GM12878 (cell line): ENCODE measurements at regions not wholly inside any gene's neighbourhood (a gene's known extent, or its start where the extent isn't known, plus 50 kb on each side); places are given as distances from the start of the nearest gene placed in this dataset.

Experiments
- ATAC-seq: fragments of 200-7000 bp; cut with Tn5 transposase; 3 replicates; pipeline ENCODE4 v1.9.1; 2020; ENCODE audit warnings: mild to moderate bottlenecking, moderate library complexity
- BruUV-seq: library from RNA; stranded (reverse); fragments of 400-500 nt; replicated peaks from 2 replicates; lab custom pipeline; 2021; lab: Mats Ljungman, UMichigan
- CTCF ChIA-PET: fragments of 300-600 bp; sonication (Branson Sonifier 250); formaldehyde crosslinking; extraction: SDS; loops from one replicate; lab custom pipeline; 2021; ENCODE audit warnings: inconsistent platforms; lab: Yijun Ruan, JAX
- POLR2A ChIA-PET: fragments of 350-600 bp; formaldehyde crosslinking; extraction: SDS; loops from one replicate; lab custom pipeline; 2021; ENCODE audit warnings: inconsistent platforms; lab: Charles Lee
- RAD21 ChIA-PET: fragments of 300-600 bp; sonication (Branson Sonifier 250); formaldehyde crosslinking; loops from one replicate; lab custom pipeline; 2023; ENCODE audit warnings: antibody characterized with exemption; ENCODE audit not compliant: unreplicated experiment; lab: Charles Lee
- SMC1A ChIA-PET: fragments of 300-600 bp; sonication (Branson Sonifier 250); formaldehyde crosslinking; loops from one replicate; lab custom pipeline; 2023; ENCODE audit not compliant: unreplicated experiment, uncharacterized antibody; lab: Charles Lee
- DNase-seq: peaks from one replicate; pipeline ENCODE4 v3.0.0-alpha.2; 2011; ENCODE audit warnings: low read depth, low spot score
- FAIRE-seq: peaks from 3 replicates; lab custom pipeline; 2011; peaks lifted over from hg19 to GRCh38; lab: Jason Lieb, UNC
- H2AFZ ChIP-seq: 2 replicates; pipeline ENCODE4 v1.6.0; 2011; ENCODE audit warnings: low read depth, low read length, control low read depth; ENCODE audit not compliant: control insufficient read depth
- H3K27ac ChIP-seq: 2 replicates; pipeline ENCODE4 v1.5.1; 2011; ENCODE audit warnings: control low read depth; ENCODE audit not compliant: control insufficient read depth, insufficient read depth
- H3K27me3 ChIP-seq, 2 experiments: replicated peaks in 1 of 2; 2 replicates each; pipeline versions ENCODE4 v1.6.0 to v1.6.1; 2011; ENCODE audit warnings: low read length in 1 of 2; ENCODE audit not compliant: control insufficient read depth in 2 of 2, insufficient read depth in 2 of 2
- H3K36me3 ChIP-seq, 2 experiments: 2 replicates each; pipeline ENCODE4 v1.5.1; 2011; ENCODE audit warnings: low read length in 1 of 2; ENCODE audit not compliant: control insufficient read depth in 2 of 2, insufficient read depth in 2 of 2
- H3K4me1 ChIP-seq: 2 replicates; pipeline ENCODE4 v1.6.1; 2011; ENCODE audit warnings: mild to moderate bottlenecking, low read length, moderate library complexity, mixed read lengths; ENCODE audit not compliant: control insufficient read depth, insufficient read depth
- H3K4me2 ChIP-seq: 2 replicates; pipeline ENCODE4 v1.6.0; 2011; ENCODE audit warnings: control low read depth; ENCODE audit not compliant: control insufficient read depth, insufficient read depth
- H3K4me3 ChIP-seq: fragments of 200-600 bp; sonication (generic); 2 replicates; pipeline ENCODE4 v1.5.1; 2016
- H3K79me2 ChIP-seq: 2 replicates; pipeline ENCODE4 v1.6.0; 2011; ENCODE audit warnings: low read length; ENCODE audit not compliant: control insufficient read depth, insufficient read depth
- H3K9ac ChIP-seq: 2 replicates; pipeline ENCODE4 v1.8.0; 2011; ENCODE audit warnings: low read length, control low read depth, mixed read lengths; ENCODE audit not compliant: control insufficient read depth, insufficient read depth
- H3K9me3 ChIP-seq: replicated peaks from 3 replicates; pipeline ENCODE4 v1.5.1; 2011; ENCODE audit warnings: mild to moderate bottlenecking, low read length; ENCODE audit not compliant: control insufficient read depth, insufficient read depth
- H4K20me1 ChIP-seq: 2 replicates; pipeline ENCODE4 v1.6.0; 2011; ENCODE audit not compliant: control insufficient read depth, insufficient read depth
- CEBPZ ChIP-seq: fragments of 150-350 bp; IDR thresholded peaks from 2 replicates; pipeline ENCODE4 v1.6.1; 2016; ENCODE audit warnings: low read depth, low read length
- CHD2 ChIP-seq: IDR thresholded peaks from 2 replicates; pipeline ENCODE4 v1.6.1; 2011; ENCODE audit warnings: low read depth, low read length, improper control_type of control experiment, borderline replicate concordance
- KDM1A ChIP-seq: fragments of 200-600 bp; sonication (generic); IDR thresholded peaks from 2 replicates; pipeline ENCODE4 v1.6.1; 2016; ENCODE audit warnings: borderline replicate concordance
- LARP7 ChIP-seq: fragments of 450-650 bp; IDR thresholded peaks from 2 replicates; pipeline ENCODE4 v1.6.1; 2017; ENCODE audit warnings: mild to moderate bottlenecking
- MYC ChIP-seq: IDR thresholded peaks from 2 replicates; pipeline ENCODE4 v1.6.1; 2011; ENCODE audit warnings: mild to moderate bottlenecking, low read length, moderate library complexity, inconsistent platforms; ENCODE audit not compliant: insufficient read depth, insufficient replicate concordance, insufficient read length, severe bottlenecking
- ZNF622 ChIP-seq: fragments of 450-650 bp; IDR thresholded peaks from 2 replicates; pipeline ENCODE4 v1.6.1; 2017; ENCODE audit warnings: mild to moderate bottlenecking, inconsistent platforms
- ZSCAN29 ChIP-seq: fragments of 450-650 bp; IDR thresholded peaks from 2 replicates; pipeline ENCODE4 v1.6.1; 2017; ENCODE audit warnings: mild to moderate bottlenecking, moderate library complexity
- WGBS: methylation state at CpG from one replicate; pipeline ENCODE4 v1.1.6; 2016; ENCODE audit warnings: low lambda C conversion rate; ENCODE audit not compliant: insufficient replicate concordance, insufficient coverage; ENCODE audit errors: missing lambda C conversion rate; 5-methylcytosine and 5-hydroxymethylcytosine counted together
- in situ Hi-C: fragments of 300-500 bp; cut with MboI; formaldehyde crosslinking; loops from 9 replicates; pipeline ENCODE4 v1.14.3; 2018; ENCODE audit warnings: mixed read lengths
- intact Hi-C: fragments of 100-400 bp; cut with micrococcal nuclease; formaldehyde crosslinking; loops from one replicate; pipeline ENCODE4 v1.14.2; 2022; ENCODE audit not compliant: unreplicated experiment
- TF ChIP-seq, protein P1 (sequence below): fragments of 450-650 bp; formaldehyde crosslinking; IDR thresholded peaks from 2 replicates; pipeline ENCODE4 v1.4.0; 2020; ENCODE audit warnings: mild to moderate bottlenecking, moderate library complexity
- TF ChIP-seq, protein P2 (sequence below): fragments of 450-650 bp; IDR thresholded peaks from 2 replicates; pipeline ENCODE4 v1.6.1; 2017; ENCODE audit warnings: antibody characterized with exemption, mild to moderate bottlenecking, moderate library complexity

DNA sequence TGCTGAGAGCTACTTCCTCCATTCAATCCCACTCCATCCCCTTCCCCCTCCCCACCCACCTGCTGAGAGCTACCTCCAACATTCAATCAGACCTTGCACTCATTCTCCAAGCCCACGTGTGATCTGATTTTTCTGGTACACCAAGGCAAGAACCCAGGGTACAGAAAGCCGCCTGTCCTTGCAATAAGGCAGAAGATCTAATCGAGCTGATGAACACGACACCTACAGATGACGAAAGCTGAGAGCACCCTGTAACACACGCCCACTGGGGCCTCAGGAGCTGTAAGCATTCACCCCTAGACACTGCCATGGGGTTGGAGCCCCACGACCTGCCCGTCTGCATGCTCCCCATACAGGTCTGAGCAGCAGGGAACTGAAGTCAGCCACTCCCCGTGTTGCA, 58.3 kb downstream of the TRIML1 start:
- Histone ChIP-seq H3K36me3 (no peaks in the 10 kb centered on the region), H3K9ac (no peak overlapping the region), H3K4me3 (no peak overlapping the region), H3K79me2 (no peaks in the 10 kb centered on the region), H3K27me3 (no peaks in the 10 kb centered on the region), H3K4me1 (no peaks in the 10 kb centered on the region), H4K20me1 (no peaks in the 10 kb centered on the region), H2AFZ (no peak overlapping the region), H3K27ac (no peak overlapping the region), H3K9me3 (no peaks in the 10 kb centered on the region; the same call in 2 of the 3 replicates), H3K4me2 (no peak overlapping the region)
- no peak for DNase-seq
- in situ Hi-C loops (no loop called here), intact Hi-C loops (no loop called here)
- ChIA-PET CTCF (no interaction called here), POLR2A (no interaction called here), SMC1A (no interaction called here), RAD21 (no interaction called here)
- WGBS, result 22% methylated on average over 9 of the region's 9 CpGs
- TF ChIP-seq KDM1A, result no peak
- no peak for TF ChIP-seq MYC
- no peak for TF ChIP-seq CEBPZ
- TF ChIP-seq ZNF622, result no peak
- no peak for TF ChIP-seq CHD2
- TF ChIP-seq, protein P1, sequence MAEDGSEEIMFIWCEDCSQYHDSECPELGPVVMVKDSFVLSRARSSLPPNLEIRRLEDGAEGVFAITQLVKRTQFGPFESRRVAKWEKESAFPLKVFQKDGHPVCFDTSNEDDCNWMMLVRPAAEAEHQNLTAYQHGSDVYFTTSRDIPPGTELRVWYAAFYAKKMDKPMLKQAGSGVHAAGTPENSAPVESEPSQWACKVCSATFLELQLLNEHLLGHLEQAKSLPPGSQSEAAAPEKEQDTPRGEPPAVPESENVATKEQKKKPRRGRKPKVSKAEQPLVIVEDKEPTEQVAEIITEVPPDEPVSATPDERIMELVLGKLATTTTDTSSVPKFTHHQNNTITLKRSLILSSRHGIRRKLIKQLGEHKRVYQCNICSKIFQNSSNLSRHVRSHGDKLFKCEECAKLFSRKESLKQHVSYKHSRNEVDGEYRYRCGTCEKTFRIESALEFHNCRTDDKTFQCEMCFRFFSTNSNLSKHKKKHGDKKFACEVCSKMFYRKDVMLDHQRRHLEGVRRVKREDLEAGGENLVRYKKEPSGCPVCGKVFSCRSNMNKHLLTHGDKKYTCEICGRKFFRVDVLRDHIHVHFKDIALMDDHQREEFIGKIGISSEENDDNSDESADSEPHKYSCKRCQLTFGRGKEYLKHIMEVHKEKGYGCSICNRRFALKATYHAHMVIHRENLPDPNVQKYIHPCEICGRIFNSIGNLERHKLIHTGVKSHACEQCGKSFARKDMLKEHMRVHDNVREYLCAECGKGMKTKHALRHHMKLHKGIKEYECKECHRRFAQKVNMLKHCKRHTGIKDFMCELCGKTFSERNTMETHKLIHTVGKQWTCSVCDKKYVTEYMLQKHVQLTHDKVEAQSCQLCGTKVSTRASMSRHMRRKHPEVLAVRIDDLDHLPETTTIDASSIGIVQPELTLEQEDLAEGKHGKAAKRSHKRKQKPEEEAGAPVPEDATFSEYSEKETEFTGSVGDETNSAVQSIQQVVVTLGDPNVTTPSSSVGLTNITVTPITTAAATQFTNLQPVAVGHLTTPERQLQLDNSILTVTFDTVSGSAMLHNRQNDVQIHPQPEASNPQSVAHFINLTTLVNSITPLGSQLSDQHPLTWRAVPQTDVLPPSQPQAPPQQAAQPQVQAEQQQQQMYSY (CRISPR knock-in tag), result no peak
- TF ChIP-seq LARP7, result no peak
- TF ChIP-seq ZSCAN29, result no peak
- TF ChIP-seq, protein P2, sequence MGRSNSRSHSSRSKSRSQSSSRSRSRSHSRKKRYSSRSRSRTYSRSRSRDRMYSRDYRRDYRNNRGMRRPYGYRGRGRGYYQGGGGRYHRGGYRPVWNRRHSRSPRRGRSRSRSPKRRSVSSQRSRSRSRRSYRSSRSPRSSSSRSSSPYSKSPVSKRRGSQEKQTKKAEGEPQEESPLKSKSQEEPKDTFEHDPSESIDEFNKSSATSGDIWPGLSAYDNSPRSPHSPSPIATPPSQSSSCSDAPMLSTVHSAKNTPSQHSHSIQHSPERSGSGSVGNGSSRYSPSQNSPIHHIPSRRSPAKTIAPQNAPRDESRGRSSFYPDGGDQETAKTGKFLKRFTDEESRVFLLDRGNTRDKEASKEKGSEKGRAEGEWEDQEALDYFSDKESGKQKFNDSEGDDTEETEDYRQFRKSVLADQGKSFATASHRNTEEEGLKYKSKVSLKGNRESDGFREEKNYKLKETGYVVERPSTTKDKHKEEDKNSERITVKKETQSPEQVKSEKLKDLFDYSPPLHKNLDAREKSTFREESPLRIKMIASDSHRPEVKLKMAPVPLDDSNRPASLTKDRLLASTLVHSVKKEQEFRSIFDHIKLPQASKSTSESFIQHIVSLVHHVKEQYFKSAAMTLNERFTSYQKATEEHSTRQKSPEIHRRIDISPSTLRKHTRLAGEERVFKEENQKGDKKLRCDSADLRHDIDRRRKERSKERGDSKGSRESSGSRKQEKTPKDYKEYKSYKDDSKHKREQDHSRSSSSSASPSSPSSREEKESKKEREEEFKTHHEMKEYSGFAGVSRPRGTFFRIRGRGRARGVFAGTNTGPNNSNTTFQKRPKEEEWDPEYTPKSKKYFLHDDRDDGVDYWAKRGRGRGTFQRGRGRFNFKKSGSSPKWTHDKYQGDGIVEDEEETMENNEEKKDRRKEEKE, result no peak
- FAIRE-seq, result no peak
- BruUV-seq, result no TSS peak
- ATAC-seq, result no peak
